Ishikawa (cell line): ENCODE measurements at regions not wholly inside any gene's neighbourhood (a gene's known extent, or its start where the extent isn't known, plus 50 kb on each side); places are given as distances from the start of the nearest gene placed in this dataset.

Experiments
- CEBPB ChIP-seq: IDR thresholded peaks from 2 replicates; pipeline ENCODE4 v1.6.1; 2012
- CREB1 ChIP-seq: IDR thresholded peaks from 2 replicates; pipeline ENCODE4 v1.6.1; 2012; ENCODE audit warnings: low read depth
- EGR1 ChIP-seq: IDR thresholded peaks from 2 replicates; pipeline ENCODE4 v1.6.1; 2012
- EP300 ChIP-seq: IDR thresholded peaks from 2 replicates; pipeline ENCODE4 v1.6.1; 2012; ENCODE audit warnings: borderline replicate concordance
- FOXM1 ChIP-seq: IDR thresholded peaks from 2 replicates; pipeline ENCODE4 v1.6.1; 2012; ENCODE audit warnings: low read depth, borderline replicate concordance
- MAX ChIP-seq: IDR thresholded peaks from 2 replicates; pipeline ENCODE4 v1.6.1; 2012
- NFIC ChIP-seq: IDR thresholded peaks from 2 replicates; pipeline ENCODE4 v1.6.1; 2012
- RAD21 ChIP-seq: IDR thresholded peaks from 2 replicates; pipeline ENCODE4 v1.6.1; 2012; ENCODE audit warnings: low read depth
- REST ChIP-seq: IDR thresholded peaks from 2 replicates; pipeline ENCODE4 v1.6.1; 2012; ENCODE audit warnings: low read depth, mild to moderate bottlenecking
- TAF1 ChIP-seq: IDR thresholded peaks from 2 replicates; pipeline ENCODE4 v1.6.1; 2012; ENCODE audit warnings: low read depth, mild to moderate bottlenecking
- TCF12 ChIP-seq: IDR thresholded peaks from 2 replicates; pipeline ENCODE4 v1.6.1; 2012; ENCODE audit warnings: low read depth
- TEAD4 ChIP-seq: IDR thresholded peaks from 2 replicates; pipeline ENCODE4 v1.6.1; 2012
- USF1 ChIP-seq: IDR thresholded peaks from 2 replicates; pipeline ENCODE4 v1.6.1; 2012
- YY1 ChIP-seq: IDR thresholded peaks from 2 replicates; pipeline ENCODE4 v1.6.1; 2012; ENCODE audit warnings: low read depth
- ZBTB7A ChIP-seq: IDR thresholded peaks from 2 replicates; pipeline ENCODE4 v1.6.1; 2012; ENCODE audit warnings: low read depth

- peak; percentile 29; the same call in 1 of the 2 replicates for TF ChIP-seq RAD21
- TF ChIP-seq MAX, result no peak
- no peak for TF ChIP-seq TCF12
Observed at GRCh38 chr10:2619472-2619871, 447.9 kb upstream of the PFKP start.

- no peak for TF ChIP-seq ZBTB7A
- TF ChIP-seq EGR1, result no peak
- TF ChIP-seq EP300, result no peak
- no peak for TF ChIP-seq TEAD4
- no peak for TF ChIP-seq NFIC
- TF ChIP-seq TCF12, result no peak
- no peak for TF ChIP-seq YY1
- TF ChIP-seq CREB1, result no peak
- TF ChIP-seq REST, result no peak
- TF ChIP-seq RAD21, result no peak
- TF ChIP-seq FOXM1, result no peak
- no peak for TF ChIP-seq USF1
- TF ChIP-seq CEBPB, result no peak
- TF ChIP-seq TAF1, result no peak
- no peak for TF ChIP-seq MAX
Observed at GRCh38 chr10:2618690-2619089, 448.7 kb upstream of the PFKP start.

- TF ChIP-seq NFIC (no peak), CEBPB (no peak), ZBTB7A (no peak), FOXM1 (no peak), USF1 (no peak), YY1 (no peak), REST (no peak), EGR1 (no peak), MAX (no peak), TAF1 (no peak), TCF12 (no peak), TEAD4 (no peak), EP300 (no peak), CREB1 (no peak), RAD21 (no peak)
Observed at GRCh38 chr10:2616215-2616614, 451.1 kb upstream of the PFKP start.

GRCh38 chr10:2611603-2612002 is 455.7 kb upstream of the PFKP start:
- no peak for TF ChIP-seq REST

- TF ChIP-seq REST (no peak), YY1 (no peak), FOXM1 (no peak), ZBTB7A (no peak), EP300 (no peak), RAD21 (no peak), TEAD4 (no peak), MAX (no peak), TCF12 (no peak)
Observed at GRCh38 chr10:2610946-2611345, 456.4 kb upstream of the PFKP start.
